HPDE6-E6E7 (cell line): ENCODE measurements at regions not wholly inside any gene's neighbourhood (a gene's known extent, or its start where the extent isn't known, plus 50 kb on each side); places are given as distances from the start of the nearest gene placed in this dataset.
A peak's percentile ranks its signal among the peaks of the same experiment; 100 is the strongest.
"Not testable (repeated sequence)": the region's sequence is repeated elsewhere in the genome, so short reads cannot be mapped to it uniquely, and the experiment has no call there.

ENCODE experiments used
- DNase-seq: peaks from one replicate; pipeline ENCODE4 v3.0.0; 2011; ENCODE audit warnings: missing footprints; ENCODE audit errors: extremely low spot score

- peak; percentile 0 for DNase-seq
These were observed 1901.4 kb downstream of the KHDRBS2 start for GRCh38 chr6:60384614-60385013.

GRCh38 chr6:60382771-60383170 lies 1903.3 kb downstream of the KHDRBS2 start:
- not testable (repeated sequence) for DNase-seq

GRCh38 chr6:60374078-60374477 lies 1911.9 kb downstream of the KHDRBS2 start:
- DNase-seq: not testable (repeated sequence)

- not testable (repeated sequence) for DNase-seq
These were observed 1918.2 kb downstream of the KHDRBS2 start for GRCh38 chr6:60367800-60368199.

- DNase-seq: not testable (repeated sequence)
These were observed 1920.1 kb downstream of the KHDRBS2 start for GRCh38 chr6:60365901-60366300.

GRCh38 chr6:60342411-60343008 lies 1943.5 kb downstream of the KHDRBS2 start:
- DNase-seq: not testable (repeated sequence)

- not testable (repeated sequence) for DNase-seq
These were observed 1947.5 kb downstream of the KHDRBS2 start for GRCh38 chr6:60338328-60339071.

GRCh38 chr6:60335124-60335523 lies 1950.9 kb downstream of the KHDRBS2 start:
- not testable (repeated sequence) for DNase-seq

- DNase-seq: not testable (repeated sequence)
These were observed 1952.3 kb downstream of the KHDRBS2 start for GRCh38 chr6:60333708-60334107.

- DNase-seq: not testable (repeated sequence)
These were observed 1977.1 kb downstream of the KHDRBS2 start for GRCh38 chr6:60308939-60309338.
